Esophagus muscularis mucosa (tissue), 4 donors: ENCODE measurements at regions not wholly inside any gene's neighbourhood (a gene's known extent, or its start where the extent isn't known, plus 50 kb on each side); places are given as distances from the start of the nearest gene placed in this dataset.

Source experiments
- CTCF ChIP-seq, 3 experiments: fragments of 200-600 bp in 2 of 3; fragments of 450-650 bp in 1 of 3; sonication (generic) in 2 of 3; IDR thresholded peaks; one replicate each; pipeline ENCODE4 v1.5.1; 2017 to 2019; ENCODE audit warnings: antibody characterized with exemption in 3 of 3, mild to moderate bottlenecking in 2 of 3, moderate library complexity in 1 of 3
- EP300 ChIP-seq: sonication (generic); formaldehyde crosslinking; IDR thresholded peaks from one replicate; pipeline ENCODE4 v1.6.1; 2017; ENCODE audit warnings: antibody characterized with exemption
- POLR2A ChIP-seq: fragments of 450-650 bp; IDR thresholded peaks from one replicate; pipeline ENCODE4 v1.6.1; 2017; ENCODE audit warnings: antibody characterized with exemption, moderate library complexity, mild to moderate bottlenecking, low read depth
- POLR2AphosphoS5 ChIP-seq, 2 donors: sonication (generic); formaldehyde crosslinking; IDR thresholded peaks; one replicate each; pipeline ENCODE4 v1.6.1; 2017; ENCODE audit warnings: antibody characterized with exemption in 2 of 2

GRCh38 chr14:94850309-94851211 lies 80.6 kb upstream of the GSC start:
- TF ChIP-seq CTCF (IDR thresholded peaks at IDR 0.05) = no peak
- no peak for TF ChIP-seq POLR2AphosphoS5 (IDR thresholded peaks at IDR 0.05)
- TF ChIP-seq POLR2A = no peak
- TF ChIP-seq EP300 = no peak
